Upper lobe of right lung (tissue), 1 donor: ENCODE measurements at regions not wholly inside any gene's neighbourhood (a gene's known extent, or its start where the extent isn't known, plus 50 kb on each side); places are given as distances from the start of the nearest gene placed in this dataset.

Experiments
- ATAC-seq: fragments of 200-7000 bp; cut with Tn5 transposase; one replicate; pipeline ENCODE4 v1.9.1; 2020; ENCODE audit warnings: mild to moderate bottlenecking, moderate library complexity
- DNase-seq: peaks from one replicate; pipeline ENCODE4 v3.0.0-alpha.2; 2020
- H3K27ac ChIP-seq: fragments of 200-600 bp; one replicate; pipeline ENCODE4 v1.8.0; 2022
- H3K27me3 ChIP-seq: fragments of 200-600 bp; one replicate; pipeline ENCODE4 v1.8.0; 2022; ENCODE audit warnings: mild to moderate bottlenecking
- H3K36me3 ChIP-seq: fragments of 200-600 bp; one replicate; pipeline ENCODE4 v1.8.0; 2022
- H3K4me1 ChIP-seq: fragments of 200-600 bp; one replicate; pipeline ENCODE4 v1.8.0; 2022
- H3K4me3 ChIP-seq: fragments of 200-600 bp; one replicate; pipeline ENCODE4 v1.8.0; 2022; ENCODE audit warnings: mild to moderate bottlenecking
- H3K9me3 ChIP-seq: fragments of 200-600 bp; one replicate; pipeline ENCODE4 v1.8.0; 2022
- CTCF ChIP-seq: fragments of 200-600 bp; IDR thresholded peaks from one replicate; pipeline ENCODE4 v1.8.0; 2022; ENCODE audit warnings: antibody characterized with exemption
- intact Hi-C: fragments of 100-400 bp; cut with DNase I; formaldehyde crosslinking; loops from one replicate; pipeline ENCODE4 v1.11.0; 2022
- donor health status: DM: no; HTN: yes; CAD: no; lungs with severe emphysema.

GRCh38 chr7:54072710-54073109 is 469.5 kb upstream of the VSTM2A start:
- Histone ChIP-seq H3K4me1 (no peaks in the 10 kb centered on the region), H3K27me3 (no peaks in the 10 kb centered on the region), H3K27ac (no peak overlapping the region), H3K9me3 (no peaks in the 10 kb centered on the region), H3K4me3 (no peak overlapping the region), H3K36me3 (no peaks in the 10 kb centered on the region)
- DNase-seq (no peak), ATAC-seq (no peak)
- TF ChIP-seq CTCF = no peak
- intact Hi-C loops = no loop called here

- no peak for TF ChIP-seq CTCF
- DNase-seq (no peak), ATAC-seq (no peak)
- no peaks in the 10 kb centered on the region for H3K36me3 ChIP-seq
- intact Hi-C loops = no loop called here
- H3K4me3 ChIP-seq = no peak overlapping the region
- H3K27me3 ChIP-seq = no peaks in the 10 kb centered on the region
- H3K27ac ChIP-seq = no peak overlapping the region
- no peaks in the 10 kb centered on the region for H3K4me1 ChIP-seq
- no peaks in the 10 kb centered on the region for H3K9me3 ChIP-seq
Observed at GRCh38 chr7:54076616-54077015, 465.6 kb upstream of the VSTM2A start.

DNA sequence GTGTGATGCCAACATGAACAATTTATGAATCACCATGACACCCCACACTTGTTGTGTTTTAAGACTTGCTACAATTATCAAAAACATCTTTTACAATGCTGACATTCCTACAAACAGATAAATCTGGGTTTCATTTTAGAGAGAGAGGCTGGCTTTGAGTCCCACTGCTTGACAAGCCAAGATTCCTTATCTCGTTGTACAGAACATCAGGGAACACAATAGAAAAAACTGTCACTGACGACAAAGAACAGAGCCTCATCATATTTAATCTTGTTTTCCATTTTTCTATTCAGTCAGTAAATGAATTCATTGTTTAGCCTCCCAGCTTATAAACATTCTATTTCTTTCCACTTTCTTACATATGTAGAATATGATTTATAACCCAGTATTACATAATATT is 461.6 kb upstream of the VSTM2A start:
- no peak overlapping the region for H3K27ac ChIP-seq
- no peaks in the 10 kb centered on the region for H3K36me3 ChIP-seq
- no peaks in the 10 kb centered on the region for H3K4me1 ChIP-seq
- no peak for ATAC-seq
- TF ChIP-seq CTCF = no peak
- no peak overlapping the region for H3K4me3 ChIP-seq
- DNase-seq = no peak
- H3K27me3 ChIP-seq = no peaks in the 10 kb centered on the region
- no peaks in the 10 kb centered on the region for H3K9me3 ChIP-seq
- intact Hi-C loops = no loop called here

DNA sequence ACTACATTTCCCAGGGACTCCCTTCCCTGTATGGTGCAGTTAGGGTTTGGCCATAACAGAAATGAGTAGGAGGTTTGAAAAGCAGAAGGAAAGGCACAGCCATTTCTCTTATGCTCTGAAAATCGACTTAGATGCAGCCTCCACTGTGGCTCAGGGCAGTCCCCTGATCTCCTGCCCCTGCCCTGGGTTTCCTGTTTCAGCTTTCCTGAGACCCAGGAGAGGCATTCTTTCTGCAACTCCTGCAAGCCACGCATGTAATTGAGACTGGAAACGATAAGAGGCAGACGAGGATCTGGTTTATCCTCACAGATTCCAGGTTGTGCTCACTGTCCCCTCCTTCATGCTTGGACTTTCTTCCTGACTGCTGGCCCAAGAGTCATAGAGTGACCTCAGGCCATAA is 461.2 kb upstream of the VSTM2A start:
- TF ChIP-seq CTCF = no peak
- no peak overlapping the region for H3K27ac ChIP-seq
- H3K36me3 ChIP-seq = no peaks in the 10 kb centered on the region
- no peaks in the 10 kb centered on the region for H3K9me3 ChIP-seq
- intact Hi-C loops = no loop called here
- H3K27me3 ChIP-seq = no peaks in the 10 kb centered on the region
- DNase-seq = no peak
- H3K4me3 ChIP-seq = no peak overlapping the region
- no peaks in the 10 kb centered on the region for H3K4me1 ChIP-seq
- ATAC-seq = no peak

- DNase-seq = peak; percentile 26
- no peak for ATAC-seq
- H3K4me1 ChIP-seq = no peaks in the 10 kb centered on the region
- no peak overlapping the region for H3K4me3 ChIP-seq
- no peak overlapping the region for H3K27ac ChIP-seq
- intact Hi-C loops = no loop called here
- no peaks in the 10 kb centered on the region for H3K36me3 ChIP-seq
- no peaks in the 10 kb centered on the region for H3K9me3 ChIP-seq
- no peak for TF ChIP-seq CTCF
- H3K27me3 ChIP-seq = no peaks in the 10 kb centered on the region
Observed at GRCh38 chr7:54084340-54084739, 457.8 kb upstream of the VSTM2A start.

GRCh38 chr7:54090652-54091213 is 451.4 kb upstream of the VSTM2A start:
- no peaks in the 10 kb centered on the region for H3K4me1 ChIP-seq
- TF ChIP-seq CTCF = no peak
- no peaks in the 10 kb centered on the region for H3K36me3 ChIP-seq
- H3K4me3 ChIP-seq = no peak overlapping the region
- no peak overlapping the region for H3K27ac ChIP-seq
- intact Hi-C loops = no loop called here
- no peaks in the 10 kb centered on the region for H3K27me3 ChIP-seq
- H3K9me3 ChIP-seq = no peaks in the 10 kb centered on the region
- ATAC-seq (no peak), DNase-seq (no peak)
